ENCODE measurements at regions not wholly inside any gene's neighbourhood (a gene's known extent, or its start where the extent isn't known, plus 50 kb on each side); places are given as distances from the start of the nearest gene placed in this dataset.
A peak's percentile ranks its signal among the peaks of the same experiment; 100 is the strongest.

- Mint-ChIP-seq H3K27me3 (ENCODE audit: insufficient read depth) (peaks cover 5% of the 10 kb centered on the region), H3K4me3 (no peak overlapping the region), H3K36me3 (ENCODE audit: low read depth) (peaks cover 3% of the 10 kb centered on the region; the same call in 1 of the 2 replicates), H3K4me1 (ENCODE audit: low read depth) (peaks cover 35% of the 10 kb centered on the region), H3K27ac (peak overlapping the region; percentile 19; the same call in 1 of the 2 replicates), H3K9me3 (no peaks in the 10 kb centered on the region)
- no peak for TF ChIP-seq CTCF (IDR thresholded peaks at IDR 0.05)
- DNase-seq = no peak
Measured at GRCh38 chr3:128553560-128553959, 60.6 kb upstream of the GATA2 start.

- no peaks in the 10 kb centered on the region for H3K9me3 Mint-ChIP-seq
- H3K4me1 Mint-ChIP-seq (ENCODE audit: low read depth) = peaks cover 52% of the 10 kb centered on the region
- no peak for DNase-seq
- peaks cover 3% of the 10 kb centered on the region; the same call in 1 of the 2 replicates for H3K36me3 Mint-ChIP-seq (ENCODE audit: low read depth)
- TF ChIP-seq CTCF (IDR thresholded peaks at IDR 0.05) = no peak
- H3K27me3 Mint-ChIP-seq (ENCODE audit: insufficient read depth) = no peaks in the 10 kb centered on the region; the same call in none of the 2 replicates
- no peak overlapping the region for H3K4me3 Mint-ChIP-seq
- no peak overlapping the region for H3K27ac Mint-ChIP-seq
Measured at GRCh38 chr3:128551867-128552266, 58.9 kb upstream of the GATA2 start.

GRCh38 chr3:128551451-128551850, 58.5 kb upstream of the GATA2 start:
- Mint-ChIP-seq H3K4me1 (ENCODE audit: low read depth) (peaks cover 56% of the 10 kb centered on the region), H3K9me3 (no peaks in the 10 kb centered on the region), H3K36me3 (ENCODE audit: low read depth) (peaks cover 3% of the 10 kb centered on the region; the same call in 1 of the 2 replicates), H3K4me3 (no peak overlapping the region), H3K27ac (no peak overlapping the region), H3K27me3 (ENCODE audit: insufficient read depth) (no peaks in the 10 kb centered on the region; the same call in none of the 2 replicates)
- no peak for TF ChIP-seq CTCF (IDR thresholded peaks at IDR 0.05)
- DNase-seq = no peak

GRCh38 chr3:128550471-128551126, 57.6 kb upstream of the GATA2 start:
- peaks cover 57% of the 10 kb centered on the region for H3K4me1 Mint-ChIP-seq (ENCODE audit: low read depth)
- no peak for TF ChIP-seq CTCF (IDR thresholded peaks at IDR 0.05)

GRCh38 chr3:128550113-128550440, 57.1 kb upstream of the GATA2 start:
- Mint-ChIP-seq H3K27me3 (ENCODE audit: insufficient read depth) (no peaks in the 10 kb centered on the region; the same call in none of the 2 replicates), H3K27ac (peak overlapping the region; percentile 84; the same call in 1 of the 2 replicates), H3K36me3 (ENCODE audit: low read depth) (peaks cover 3% of the 10 kb centered on the region; the same call in 1 of the 2 replicates), H3K4me3 (no peak overlapping the region), H3K4me1 (ENCODE audit: low read depth) (peaks cover 57% of the 10 kb centered on the region), H3K9me3 (no peaks in the 10 kb centered on the region)
- no peak for TF ChIP-seq CTCF (IDR thresholded peaks at IDR 0.05)
- no peak for DNase-seq

More at GRCh38 chr3:128550471-128551126, 57.6 kb upstream of the GATA2 start:
- Mint-ChIP-seq H3K27me3 (ENCODE audit: insufficient read depth) (no peaks in the 10 kb centered on the region; the same call in none of the 2 replicates), H3K4me3 (no peak overlapping the region), H3K27ac (peak overlapping the region; percentile 84; the same call in 1 of the 2 replicates), H3K36me3 (ENCODE audit: low read depth) (peaks cover 3% of the 10 kb centered on the region; the same call in 1 of the 2 replicates), H3K9me3 (no peaks in the 10 kb centered on the region)
- DNase-seq = no peak
